GM06990 (cell line): ENCODE measurements at regions not wholly inside any gene's neighbourhood (a gene's known extent, or its start where the extent isn't known, plus 50 kb on each side); places are given as distances from the start of the nearest gene placed in this dataset.

Experiments used
- DNase-seq: peaks from one replicate; pipeline ENCODE4 v3.0.0-alpha.2; 2011; ENCODE audit not compliant: insufficient read length; ENCODE audit errors: extremely low read depth
- H3K27me3 ChIP-seq: replicated peaks from 2 replicates; pipeline ENCODE4 v1.6.0; 2011; ENCODE audit warnings: low read length; ENCODE audit not compliant: control insufficient read depth, insufficient read depth
- H3K36me3 ChIP-seq: 2 replicates; pipeline ENCODE4 v1.5.1; 2011; ENCODE audit warnings: low read length; ENCODE audit not compliant: control insufficient read depth, insufficient read depth
- H3K4me3 ChIP-seq: replicated peaks from 2 replicates; pipeline ENCODE4 v1.5.1; 2011; ENCODE audit warnings: low read depth, mild to moderate bottlenecking, control low read depth, low read length
- CTCF ChIP-seq: IDR thresholded peaks from 2 replicates; pipeline ENCODE4 v1.5.1; 2011; ENCODE audit warnings: low read length, control low read depth, mild to moderate bottlenecking, inconsistent platforms; ENCODE audit not compliant: insufficient read depth, poor library complexity, severe bottlenecking

GRCh38 chr17:73887739-73888138 lies 243.5 kb upstream of the SDK2 start:
- TF ChIP-seq CTCF, result no peak
- H3K4me3 ChIP-seq, result no peak overlapping the region
- H3K27me3 ChIP-seq, result no peaks in the 10 kb centered on the region
- DNase-seq, result no peak
- no peaks in the 10 kb centered on the region for H3K36me3 ChIP-seq

- no peak for TF ChIP-seq CTCF
- DNase-seq, result no peak
Observed at GRCh38 chr17:73888862-73889261, 244.6 kb upstream of the SDK2 start.

GRCh38 chr17:73889439-73889838 lies 245.2 kb upstream of the SDK2 start:
- Histone ChIP-seq H3K36me3 (no peaks in the 10 kb centered on the region), H3K27me3 (no peaks in the 10 kb centered on the region; the same call in 1 of the 2 replicates), H3K4me3 (no peak overlapping the region)
- no peak for DNase-seq
- no peak for TF ChIP-seq CTCF

More at GRCh38 chr17:73888862-73889261, 244.6 kb upstream of the SDK2 start:
- Histone ChIP-seq H3K27me3 (no peaks in the 10 kb centered on the region), H3K4me3 (no peak overlapping the region), H3K36me3 (no peaks in the 10 kb centered on the region)

DNA sequence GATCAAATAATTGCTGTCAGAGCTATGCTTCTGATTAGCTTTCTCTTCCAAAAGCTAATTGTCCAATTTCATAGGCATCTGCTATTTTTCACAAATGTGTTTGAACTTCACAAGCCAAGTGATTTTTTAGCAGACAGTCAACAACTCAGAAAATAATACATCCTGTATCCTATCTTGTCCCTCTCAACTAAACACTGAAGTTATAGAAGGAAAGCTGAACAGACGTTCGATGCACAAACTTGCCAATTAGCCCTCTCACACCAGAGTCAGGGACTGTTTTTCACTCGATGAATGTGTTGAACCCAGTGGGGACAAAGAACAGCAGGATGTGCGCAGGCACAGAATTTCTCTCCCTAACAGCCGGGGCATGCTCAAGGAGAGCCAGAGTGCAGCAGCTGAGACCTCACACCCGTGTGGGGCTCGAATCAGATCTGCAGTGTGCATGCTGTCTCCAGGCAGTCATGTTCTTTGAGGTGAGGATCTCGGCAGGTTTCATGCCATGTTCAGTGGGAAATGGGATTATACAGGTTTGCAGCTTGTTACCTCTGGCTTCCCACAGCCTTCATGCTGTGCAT lies 246.7 kb upstream of the SDK2 start:
- Histone ChIP-seq H3K27me3 (no peaks in the 10 kb centered on the region; the same call in 1 of the 2 replicates), H3K36me3 (no peaks in the 10 kb centered on the region), H3K4me3 (no peak overlapping the region)
- DNase-seq, result no peak
- no peak for TF ChIP-seq CTCF

DNA sequence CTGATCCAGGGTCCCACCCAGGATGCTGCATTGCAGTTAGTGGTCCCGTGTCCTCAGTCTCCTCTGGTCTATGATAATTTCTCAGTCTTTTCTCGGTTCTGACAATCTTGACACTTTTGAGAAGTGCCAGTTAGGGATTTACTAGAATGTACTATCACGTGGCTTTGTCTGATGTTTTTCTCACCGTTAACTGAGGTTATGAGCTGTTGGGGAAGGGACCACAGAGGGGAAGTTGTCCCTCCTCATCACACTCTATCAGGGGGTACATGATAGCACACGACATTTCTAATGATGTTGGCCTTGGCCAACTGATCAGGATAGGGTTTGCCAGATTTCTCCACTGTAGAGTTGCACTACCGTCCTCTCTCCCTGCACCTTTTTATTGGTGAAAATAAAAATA lies 250.9 kb upstream of the SDK2 start:
- TF ChIP-seq CTCF, result no peak
- H3K27me3 ChIP-seq, result no peaks in the 10 kb centered on the region; the same call in 1 of the 2 replicates
- no peaks in the 10 kb centered on the region for H3K36me3 ChIP-seq
- no peak for DNase-seq
- no peak overlapping the region for H3K4me3 ChIP-seq

- peaks cover 2% of the 10 kb centered on the region for H3K27me3 ChIP-seq
- no peak overlapping the region for H3K4me3 ChIP-seq
- TF ChIP-seq CTCF, result no peak
- no peak for DNase-seq
- H3K36me3 ChIP-seq, result no peaks in the 10 kb centered on the region
Observed at GRCh38 chr17:73896966-73897365, 252.7 kb upstream of the SDK2 start.
